Motor neuron (in vitro differentiated cells): ENCODE measurements at regions not wholly inside any gene's neighbourhood (a gene's known extent, or its start where the extent isn't known, plus 50 kb on each side); places are given as distances from the start of the nearest gene placed in this dataset.
"Not testable (repeated sequence)": the region's sequence is repeated elsewhere in the genome, so short reads cannot be mapped to it uniquely, and the experiment has no call there.

Source experiments
- ATAC-seq, 8 experiments: fragments of 200-7000 bp; cut with Tn5 transposase; replicated peaks in 6 of 8; 2 replicates each; pipeline ENCODE4 v1.8.0; 2021; ENCODE audit warnings: mild to moderate bottlenecking in 8 of 8, moderate library complexity in 8 of 8
- H3K27ac ChIP-seq, 2 donors: fragments of 250-450 bp; sonication (Bioruptor Pico); 2 replicates each; pipeline ENCODE4 v1.9.0; 2021; ENCODE audit warnings: antibody characterized with exemption in 2 of 2, mild to moderate bottlenecking in 2 of 2, moderate library complexity in 1 of 2
- H3K4me1 ChIP-seq, 2 donors: fragments of 250-450 bp; sonication (Bioruptor Pico); replicated peaks in 1 of 2; 2 replicates each; pipeline ENCODE4 v1.6.1; 2021; ENCODE audit warnings: antibody characterized with exemption in 2 of 2, mild to moderate bottlenecking in 2 of 2, moderate library complexity in 1 of 2
- H3K4me3 ChIP-seq, 5 donors: fragments of 250-450 bp; sonication (Bioruptor Pico); 2 replicates each; pipeline ENCODE4 v1.9.0; 2021; ENCODE audit warnings: antibody characterized with exemption in 5 of 5, mild to moderate bottlenecking in 5 of 5, moderate library complexity in 4 of 5
- WGBS, 10 experiments: fragments of 450-650 bp; shearing (Covaris generic); methylation state at CpG; one replicate each; pipeline ENCODE4 v1.0.0; 2022; 5-methylcytosine and 5-hydroxymethylcytosine counted together
- in situ Hi-C, 9 experiments: fragments of 400-800 bp; cut with MboI; loops; one replicate each; pipeline ENCODE4 v1.15.0; 2021; ENCODE audit warnings: low sequenced_read_pairs in 9 of 9, low pct_unique_long_range_greater_than_20kb in 2 of 9; ENCODE audit not compliant: unreplicated experiment in 9 of 9

DNA sequence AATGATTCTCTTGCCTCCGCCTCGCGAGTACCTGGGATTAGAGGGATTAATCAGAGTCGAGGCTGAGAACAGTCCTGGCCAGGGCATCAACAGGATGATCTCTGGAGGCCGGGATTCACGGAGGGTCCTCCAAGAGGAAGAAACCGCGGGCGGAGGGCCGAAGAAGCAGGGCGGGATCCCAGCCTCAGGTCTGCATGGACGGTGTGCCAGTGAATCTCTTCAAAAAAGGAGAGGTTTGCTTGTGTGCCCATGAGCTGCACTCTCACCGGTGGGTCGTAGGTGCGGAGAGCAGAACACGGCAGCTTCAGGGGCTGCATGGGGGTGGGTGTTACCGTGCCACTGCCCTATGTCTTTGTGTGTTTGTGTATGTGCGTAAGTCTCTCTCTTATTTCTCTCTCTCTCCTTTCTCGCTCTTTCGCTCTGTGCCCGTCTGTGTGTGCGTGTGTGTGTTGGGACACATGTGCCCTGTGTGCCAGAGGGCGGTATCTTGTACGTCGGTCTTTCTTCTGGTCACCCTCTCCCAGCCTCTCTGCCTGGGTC is 768.2 kb upstream of the ALG10B start:
- WGBS, 10 experiments, result 60 to 89% (median 80%) methylated on average over 3 to 16 of the region's 25 CpGs; no CpG with 5 or more reads in 6 of the 10 experiments
- no peak for ATAC-seq
- in situ Hi-C loops, result no loop called here
- Histone ChIP-seq H3K4me1 (no peaks in the 10 kb centered on the region), H3K27ac (no peak overlapping the region), H3K4me3 (no peak overlapping the region)

DNA sequence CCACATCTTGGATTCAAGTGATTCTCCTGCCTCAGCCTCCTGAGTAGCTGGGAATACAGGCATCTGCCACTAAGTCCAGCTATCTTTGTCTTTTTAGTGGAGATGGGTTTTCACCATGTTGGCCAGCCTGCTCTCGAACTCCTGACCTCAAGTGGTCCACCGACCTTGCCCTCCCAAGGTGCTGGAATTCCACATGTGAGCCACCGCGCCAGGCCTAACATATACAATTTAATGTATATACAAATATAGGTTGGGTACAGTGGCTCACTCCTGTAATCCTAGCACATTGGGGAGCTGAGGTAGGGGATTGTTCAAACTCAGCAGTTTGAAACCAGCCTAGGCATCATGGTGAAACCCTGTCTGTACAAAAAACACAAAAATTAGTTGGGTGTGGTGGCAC is 759.6 kb upstream of the ALG10B start:
- in situ Hi-C loops, ATAC-seq, H3K4me3 ChIP-seq, H3K27ac ChIP-seq, H3K4me1 ChIP-seq: not testable (repeated sequence)
- 67% methylated on average over 3 of the region's 4 CpGs; no CpG with 5 or more reads in 9 of the 10 experiments for WGBS, 10 experiments

DNA sequence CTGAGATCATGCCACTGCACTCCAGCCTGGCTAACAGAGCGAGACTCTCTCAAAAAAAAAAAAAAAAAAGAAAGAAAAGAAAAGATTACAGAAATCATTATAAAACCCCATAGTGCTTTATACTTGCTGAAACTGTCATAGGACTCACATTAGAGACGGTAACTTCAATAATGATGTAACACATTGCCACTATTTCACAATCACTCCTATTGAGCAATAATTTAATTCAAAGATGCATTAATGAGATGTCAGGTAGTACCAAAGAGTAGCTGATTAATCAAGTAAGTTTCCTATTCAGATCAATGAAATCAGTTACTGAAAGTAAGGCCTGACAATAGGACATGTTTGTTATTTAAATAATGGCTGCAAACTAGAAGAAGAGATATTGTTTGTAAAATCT is 751.5 kb upstream of the ALG10B start:
- Histone ChIP-seq H3K4me1 (no peaks in the 10 kb centered on the region), H3K27ac (no peak overlapping the region), H3K4me3 (no peak overlapping the region)
- ATAC-seq, result no peak
- WGBS, 10 experiments, result 0 to 100% (median 57%) methylated on average over 1 to 2 of the region's 2 CpGs; no CpG with 5 or more reads in 3 of the 10 experiments
- in situ Hi-C loops, result no loop called here

DNA sequence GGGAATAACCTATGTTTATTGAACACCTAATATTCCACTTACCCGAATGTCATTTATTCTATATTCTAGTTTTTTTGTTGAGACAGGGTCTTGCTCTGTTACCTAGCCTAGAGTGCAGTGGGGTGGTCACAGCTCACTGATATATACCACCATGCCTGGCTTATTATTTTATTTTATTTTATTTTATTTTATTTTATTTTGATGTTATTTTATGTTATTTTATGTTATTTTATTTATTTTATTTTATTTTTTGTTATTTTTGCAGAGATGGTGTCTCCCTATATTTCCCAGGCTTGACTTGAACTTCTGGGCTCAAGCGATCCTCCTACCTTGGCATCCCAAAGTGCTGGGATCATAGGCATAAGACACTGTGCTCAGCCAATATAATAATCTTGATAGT is 746.0 kb upstream of the ALG10B start:
- WGBS, 10 experiments, result 7 to 89% (median 61%) methylated on average over 1 to 2 of the region's 2 CpGs; no CpG with 5 or more reads in 1 of the 10 experiments
- H3K27ac ChIP-seq, ATAC-seq, H3K4me1 ChIP-seq, H3K4me3 ChIP-seq: not testable (repeated sequence)
- in situ Hi-C loops, result loop anchor here in 1 of 9 experiments (10.0 kb wide), 2 partner anchors 56 to 64 kb away; no protein-coding TSS in a partner anchor
